HG03060 (cell line): ENCODE measurements at regions not wholly inside any gene's neighbourhood (a gene's known extent, or its start where the extent isn't known, plus 50 kb on each side); places are given as distances from the start of the nearest gene placed in this dataset.

Source experiments
- ATAC-seq: cut with Tn5 transposase; IDR thresholded peaks from one replicate; pipeline ENCODE4 v1.9.1; 2021; ENCODE audit warnings: low read depth, moderate number of reproducible peaks; ENCODE audit not compliant: unreplicated experiment

GRCh38 chr4:3364634-3365314 lies 72.0 kb downstream of the RGS12 start:
- no peak for ATAC-seq

- ATAC-seq = no peak
These were observed 72.5 kb downstream of the RGS12 start for GRCh38 chr4:3365326-3365725.

GRCh38 chr4:3365871-3366842 lies 73.3 kb downstream of the RGS12 start:
- no peak for ATAC-seq

GRCh38 chr4:3366893-3367775 lies 74.3 kb downstream of the RGS12 start:
- no peak for ATAC-seq

DNA sequence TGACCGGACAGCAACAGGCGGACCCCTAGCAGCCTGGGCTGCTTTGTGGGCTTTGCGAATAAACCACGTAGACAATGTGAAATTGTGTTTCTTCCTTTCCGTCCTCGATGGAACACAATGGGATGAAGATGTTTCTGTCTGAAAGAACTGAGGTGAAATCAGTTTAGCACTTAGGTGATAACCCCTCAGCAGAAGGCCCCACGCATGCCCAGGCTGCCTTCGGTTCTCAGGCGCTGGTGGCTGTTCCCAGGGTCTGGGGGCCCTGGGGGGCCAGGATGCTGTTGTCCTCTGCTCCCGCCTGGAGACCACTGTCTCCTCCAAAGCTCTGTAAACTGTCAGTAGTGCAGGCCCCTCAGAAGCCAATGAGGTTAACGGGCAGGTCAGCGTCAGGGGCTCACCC lies 73.9 kb upstream of the HGFAC start:
- no peak for ATAC-seq

DNA sequence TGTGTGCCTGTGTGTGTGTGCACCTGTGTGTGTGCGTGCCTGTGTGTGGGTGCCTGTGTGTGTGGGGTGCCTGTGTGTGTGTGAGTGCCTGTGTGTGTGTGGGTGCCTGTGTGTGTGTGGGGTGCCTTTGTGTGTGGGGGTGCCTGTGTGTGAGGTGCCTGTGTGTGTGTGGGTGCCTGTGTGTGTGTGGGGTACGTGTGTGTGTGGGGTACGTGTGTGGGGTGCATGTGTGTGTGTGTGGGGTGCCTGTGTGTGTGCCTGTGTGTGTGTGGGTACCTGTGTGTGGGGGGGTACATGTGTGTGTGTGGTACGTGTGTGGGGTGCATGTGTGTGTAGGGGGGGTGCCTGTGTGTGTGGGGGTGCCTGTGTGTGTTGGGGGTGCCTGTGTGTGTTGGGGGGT lies 73.4 kb upstream of the HGFAC start:
- ATAC-seq = no peak

DNA sequence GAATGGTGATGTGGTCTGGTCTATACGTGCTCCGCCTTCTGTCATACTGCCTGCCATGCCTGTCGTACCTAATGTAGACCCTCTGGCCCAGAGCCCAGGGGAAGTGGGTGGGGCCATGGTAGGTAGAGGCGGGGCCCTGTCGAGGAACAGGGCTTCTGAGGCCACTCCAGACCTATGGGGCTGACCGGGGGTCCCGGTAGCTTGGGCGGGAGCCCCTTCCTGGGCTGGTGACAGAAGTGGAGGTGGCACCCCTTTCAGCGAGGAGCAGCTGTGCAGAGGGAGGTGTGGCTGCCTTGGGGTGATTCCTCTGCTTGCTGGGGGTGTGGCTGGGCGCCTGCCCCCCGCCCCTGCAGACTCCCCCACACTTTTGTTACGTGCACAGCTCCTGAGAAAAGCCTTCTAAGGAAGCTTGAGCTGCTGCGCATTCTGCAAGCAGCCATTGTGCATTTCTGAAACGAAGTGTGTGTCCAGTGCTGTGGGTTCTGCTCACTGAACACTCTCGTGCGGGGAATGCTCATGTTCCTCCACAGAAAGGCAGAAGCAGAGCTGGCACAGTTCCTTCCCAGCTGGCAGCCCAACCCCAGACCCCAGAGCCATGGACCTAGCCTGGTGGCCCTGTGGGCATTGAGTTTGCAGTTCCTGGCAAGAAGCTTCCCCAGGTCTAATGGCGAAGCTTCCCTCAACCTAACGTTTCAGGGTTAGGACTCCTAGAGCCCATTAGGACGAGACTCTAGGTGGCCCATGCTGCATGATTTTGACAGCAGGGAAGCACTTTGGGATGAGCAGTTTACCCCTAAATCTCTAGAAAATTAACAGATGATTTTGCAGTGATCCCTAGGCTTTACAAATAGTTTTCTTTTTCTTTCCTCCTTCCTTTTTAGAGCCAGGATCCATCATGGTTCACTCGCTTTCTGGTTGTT lies 72.7 kb upstream of the HGFAC start:
- no peak for ATAC-seq

GRCh38 chr4:3369781-3370674 lies 71.7 kb upstream of the HGFAC start:
- no peak for ATAC-seq

DNA sequence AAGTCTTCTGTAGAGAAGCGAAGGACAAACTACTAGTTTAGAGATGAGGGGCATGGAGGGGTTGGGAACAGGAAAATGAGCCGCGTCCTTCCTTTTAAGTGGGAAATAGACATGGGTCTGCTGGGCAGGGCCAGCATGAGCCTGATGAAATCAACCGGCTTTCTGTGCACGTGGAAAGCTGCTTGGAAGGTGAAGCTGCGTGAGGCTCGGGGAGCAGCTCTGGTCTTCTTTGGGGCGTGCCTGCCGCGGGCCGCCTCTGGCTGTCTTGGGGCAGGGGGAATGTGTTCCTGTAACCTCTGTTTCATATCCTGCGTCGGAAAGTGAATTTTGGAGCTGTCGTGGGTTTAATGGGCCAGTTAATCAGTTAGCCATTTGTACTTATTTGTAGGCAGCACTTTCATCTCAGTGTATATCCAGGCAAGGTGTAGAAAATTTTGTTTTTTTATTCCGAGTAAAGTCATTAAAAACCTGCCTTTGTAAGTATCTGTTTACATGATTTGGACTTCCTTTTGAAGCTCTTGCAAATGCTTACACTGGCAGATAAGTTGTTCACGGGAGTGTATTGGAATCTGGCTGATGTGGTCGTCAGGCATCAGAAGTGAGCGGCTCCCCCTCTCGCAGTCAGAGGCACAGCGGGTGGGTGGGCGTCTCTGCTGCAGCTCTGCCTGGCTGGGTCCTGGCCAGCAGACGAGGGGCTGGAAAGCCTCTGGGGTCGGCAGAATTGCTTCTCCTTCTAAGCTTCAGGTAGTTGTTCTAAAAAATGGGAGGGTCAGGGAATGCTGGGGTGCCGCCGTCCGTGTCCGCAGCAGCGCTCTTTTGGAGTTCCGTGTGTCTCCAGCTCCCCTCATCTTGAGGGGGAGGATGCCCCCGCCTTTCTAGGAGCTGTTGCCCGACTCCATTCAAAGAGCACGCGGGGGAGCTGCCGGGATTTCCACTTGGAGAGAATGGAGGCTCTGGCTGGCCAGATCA lies 70.5 kb upstream of the HGFAC start:
- no peak for ATAC-seq

DNA sequence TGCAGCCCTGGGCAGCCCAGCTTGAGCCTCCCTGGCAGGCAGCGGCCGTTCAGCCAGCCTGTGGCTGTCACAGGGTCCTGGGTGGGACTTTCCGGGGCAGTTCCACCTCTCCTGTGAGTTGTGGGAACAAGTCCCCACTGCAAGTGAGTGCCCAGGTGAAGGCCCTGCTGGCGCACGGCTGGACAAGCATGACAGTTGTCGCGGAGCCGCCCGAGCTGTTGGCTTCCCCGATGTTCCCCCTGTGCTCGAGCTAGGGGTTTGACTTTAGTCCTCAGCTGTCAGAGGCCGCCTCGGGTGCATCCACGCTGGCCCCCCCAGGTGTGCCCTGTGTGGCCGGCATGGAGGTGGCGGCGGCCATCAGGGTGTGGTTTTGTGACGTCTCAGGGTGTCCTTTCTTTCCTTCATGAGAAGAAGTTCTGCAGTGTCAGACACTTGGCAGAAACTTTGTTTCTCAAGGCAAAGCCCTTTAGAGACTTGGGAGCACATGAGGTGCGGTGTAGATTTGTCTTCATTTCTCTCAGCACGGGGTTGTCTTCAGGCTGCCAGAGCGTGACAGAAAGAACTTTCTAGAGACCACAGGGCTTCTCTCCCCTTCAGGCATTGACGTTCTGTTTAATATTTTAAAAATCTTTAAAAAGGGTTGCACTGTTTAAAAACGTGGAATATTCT lies 69.4 kb upstream of the HGFAC start:
- ATAC-seq = no peak

DNA sequence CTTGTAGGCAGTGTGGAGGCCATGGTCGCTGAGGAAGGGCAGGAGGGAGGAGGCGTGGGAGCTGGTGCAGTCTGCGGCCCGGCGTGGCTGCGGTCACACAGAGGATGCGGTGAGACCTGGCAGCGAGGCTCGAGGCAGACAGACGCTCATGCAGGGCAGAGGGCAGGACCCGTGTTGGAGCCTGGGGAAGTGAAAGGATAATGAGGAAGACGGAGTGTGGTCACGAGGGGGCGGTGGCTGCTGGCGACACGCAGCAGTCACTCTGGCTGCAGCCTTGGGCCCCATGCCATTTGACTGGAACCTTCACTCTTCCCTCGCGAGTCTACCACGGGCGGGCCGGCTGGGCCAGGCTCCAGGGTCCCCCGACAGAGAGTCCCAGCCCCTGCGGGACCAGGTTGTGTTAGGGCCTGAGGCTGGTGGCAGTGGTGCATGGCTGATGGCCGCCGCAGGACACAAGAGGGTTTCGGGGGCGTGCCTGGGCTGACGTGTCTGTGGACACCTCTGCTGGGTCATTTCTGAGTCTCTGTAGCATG lies 68.8 kb upstream of the HGFAC start:
- no peak for ATAC-seq

GRCh38 chr4:3373468-3373867 lies 68.3 kb upstream of the HGFAC start:
- ATAC-seq = no peak

DNA sequence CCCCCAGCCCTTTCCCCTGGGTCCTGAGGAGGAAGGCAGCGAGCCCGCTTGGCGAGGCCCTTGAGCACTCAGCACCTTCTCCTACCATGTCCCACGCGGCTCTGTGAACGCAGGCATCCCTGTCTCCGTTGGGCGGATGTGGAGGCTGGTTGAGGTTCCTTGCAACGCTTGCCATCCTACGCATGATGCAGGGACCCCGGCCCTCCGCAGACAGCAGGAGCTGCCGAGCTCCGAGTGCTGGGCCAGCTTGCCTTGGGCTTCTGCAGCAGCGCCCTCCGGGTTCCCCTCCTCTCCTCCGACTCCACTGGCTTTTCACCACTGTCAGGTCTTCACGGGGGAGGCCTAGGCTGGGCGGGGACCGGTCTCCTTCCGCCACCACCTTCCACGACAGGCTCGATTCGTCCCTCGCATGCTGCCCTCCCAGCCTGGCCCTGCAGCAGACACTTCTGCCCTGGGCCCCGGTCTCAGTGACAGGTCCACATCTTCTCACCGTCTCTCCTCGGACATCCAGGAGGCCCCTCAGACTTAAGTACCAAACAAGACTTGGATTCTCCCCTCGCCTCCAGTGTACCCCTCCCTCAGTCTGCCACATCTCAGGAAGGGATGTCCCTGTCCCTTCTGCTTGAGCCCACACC lies 67.6 kb upstream of the HGFAC start:
- ATAC-seq = no peak

DNA sequence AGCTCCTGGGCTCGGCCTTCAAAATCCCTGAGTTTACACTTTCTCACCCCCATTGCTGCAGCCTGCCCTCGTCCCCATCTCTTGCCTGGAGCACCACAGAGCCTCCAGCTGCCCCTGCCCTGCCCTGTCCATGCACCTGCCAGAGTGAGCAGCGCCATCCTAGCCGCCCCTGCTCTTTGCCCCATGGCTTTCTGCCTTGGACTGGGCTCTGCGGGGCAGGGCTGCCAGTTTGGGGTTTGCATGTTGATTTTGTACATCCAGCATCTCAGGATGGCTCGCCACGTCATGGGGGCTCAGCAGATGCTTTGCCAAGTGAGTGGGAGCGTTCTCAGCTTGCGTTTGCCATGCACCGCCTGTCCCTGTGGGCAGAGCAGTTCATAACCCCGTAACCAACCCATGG lies 67.1 kb upstream of the HGFAC start:
- ATAC-seq = no peak

- no peak for ATAC-seq
These were observed 66.1 kb upstream of the HGFAC start for GRCh38 chr4:3375688-3376087.

GRCh38 chr4:3376266-3376665 lies 65.5 kb upstream of the HGFAC start:
- no peak for ATAC-seq
